Thyroid gland (tissue), 4 donors: ENCODE measurements at regions not wholly inside any gene's neighbourhood (a gene's known extent, or its start where the extent isn't known, plus 50 kb on each side); places are given as distances from the start of the nearest gene placed in this dataset.

Source experiments
- CTCF ChIP-seq, 6 experiments: fragments of 200-600 bp in 3 of 6; fragments of 450-650 bp in 3 of 6; sonication (generic) in 3 of 6; IDR thresholded peaks; one replicate each; pipeline ENCODE4 v1.5.1; 2016 to 2019; ENCODE audit warnings: antibody characterized with exemption in 6 of 6, mild to moderate bottlenecking in 2 of 6, inconsistent platforms in 1 of 6, moderate library complexity in 1 of 6
- POLR2A ChIP-seq, 2 donors: fragments of 450-650 bp; IDR thresholded peaks; one replicate each; pipeline ENCODE4 v1.6.1; 2017; ENCODE audit warnings: antibody characterized with exemption in 2 of 2, mild to moderate bottlenecking in 2 of 2, moderate library complexity in 1 of 2

GRCh38 chr15:98586066-98586465, 62.3 kb upstream of the IGF1R start:
- TF ChIP-seq POLR2A (IDR thresholded peaks at IDR 0.05) (no peak), CTCF (IDR thresholded peaks at IDR 0.05) (no peak)
